Nephron progenitor cell (in vitro differentiated cells): ENCODE measurements at regions not wholly inside any gene's neighbourhood (a gene's known extent, or its start where the extent isn't known, plus 50 kb on each side); places are given as distances from the start of the nearest gene placed in this dataset.
"Not testable (repeated sequence)": the region's sequence is repeated elsewhere in the genome, so short reads cannot be mapped to it uniquely, and the experiment has no call there.

Source experiments
- DNase-seq: peaks from one replicate; pipeline ENCODE4 v3.0.0; 2021
- H3K27ac Mint-ChIP-seq: 2 replicates; pipeline ENCODE4 v1.8.0; 2021; ENCODE audit warnings: mild to moderate bottlenecking, moderate library complexity, mixed read lengths
- H3K27me3 Mint-ChIP-seq: 2 replicates; pipeline ENCODE4 v1.8.0; 2021; ENCODE audit warnings: mild to moderate bottlenecking, low read depth, mixed read lengths; ENCODE audit not compliant: poor library complexity
- H3K36me3 Mint-ChIP-seq: 2 replicates; pipeline ENCODE4 v1.8.0; 2021; ENCODE audit warnings: low read depth, mixed read lengths
- H3K4me1 Mint-ChIP-seq: 2 replicates; pipeline ENCODE4 v1.8.0; 2021; ENCODE audit warnings: mixed read lengths
- H3K4me3 Mint-ChIP-seq: 2 replicates; pipeline ENCODE4 v1.8.0; 2021; ENCODE audit warnings: mild to moderate bottlenecking, moderate library complexity, mixed read lengths
- H3K9me3 Mint-ChIP-seq: 2 replicates; pipeline ENCODE4 v1.8.0; 2021; ENCODE audit warnings: mild to moderate bottlenecking, moderate library complexity, mixed read lengths
- TF ChIP-seq, protein P1 (sequence below): fragments of 200-600 bp; sonication (generic); IDR thresholded peaks from 2 replicates; pipeline ENCODE4 v1.5.0; 2021; ENCODE audit warnings: antibody characterized with exemption

DNA sequence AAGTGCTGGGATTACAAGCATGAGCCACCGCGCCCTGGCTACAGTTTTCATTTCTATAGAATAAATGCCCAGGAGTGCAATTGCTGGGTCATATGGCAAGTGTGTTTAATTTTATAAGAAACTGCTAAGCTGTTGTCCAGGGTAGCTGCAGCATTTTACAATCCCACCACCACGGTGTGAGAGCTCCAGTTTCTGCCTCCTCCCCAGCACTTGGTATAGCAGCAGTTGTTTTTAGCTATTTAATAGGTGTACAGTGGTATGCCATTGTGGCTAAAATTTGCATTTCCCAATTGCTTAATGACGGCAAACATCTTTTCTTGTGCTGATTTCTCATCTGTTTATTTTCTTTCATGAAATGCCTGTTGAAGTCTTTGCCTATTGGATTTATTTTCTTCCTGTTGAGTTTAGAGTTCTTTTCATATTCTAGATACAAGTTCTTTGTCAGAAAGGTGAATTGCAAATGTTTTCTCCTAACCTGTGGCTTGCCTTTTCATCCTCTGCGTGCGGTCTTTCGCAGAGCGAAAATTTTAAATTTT, 100.3 kb downstream of the NDFIP1 start:
- Mint-ChIP-seq H3K36me3 (no peaks in the 10 kb centered on the region), H3K27me3 (no peaks in the 10 kb centered on the region), H3K9me3 (no peaks in the 10 kb centered on the region), H3K4me1 (peaks cover 20% of the 10 kb centered on the region), H3K4me3 (no peak overlapping the region), H3K27ac (no peak overlapping the region)
- DNase-seq: no peak
- TF ChIP-seq, protein P1, sequence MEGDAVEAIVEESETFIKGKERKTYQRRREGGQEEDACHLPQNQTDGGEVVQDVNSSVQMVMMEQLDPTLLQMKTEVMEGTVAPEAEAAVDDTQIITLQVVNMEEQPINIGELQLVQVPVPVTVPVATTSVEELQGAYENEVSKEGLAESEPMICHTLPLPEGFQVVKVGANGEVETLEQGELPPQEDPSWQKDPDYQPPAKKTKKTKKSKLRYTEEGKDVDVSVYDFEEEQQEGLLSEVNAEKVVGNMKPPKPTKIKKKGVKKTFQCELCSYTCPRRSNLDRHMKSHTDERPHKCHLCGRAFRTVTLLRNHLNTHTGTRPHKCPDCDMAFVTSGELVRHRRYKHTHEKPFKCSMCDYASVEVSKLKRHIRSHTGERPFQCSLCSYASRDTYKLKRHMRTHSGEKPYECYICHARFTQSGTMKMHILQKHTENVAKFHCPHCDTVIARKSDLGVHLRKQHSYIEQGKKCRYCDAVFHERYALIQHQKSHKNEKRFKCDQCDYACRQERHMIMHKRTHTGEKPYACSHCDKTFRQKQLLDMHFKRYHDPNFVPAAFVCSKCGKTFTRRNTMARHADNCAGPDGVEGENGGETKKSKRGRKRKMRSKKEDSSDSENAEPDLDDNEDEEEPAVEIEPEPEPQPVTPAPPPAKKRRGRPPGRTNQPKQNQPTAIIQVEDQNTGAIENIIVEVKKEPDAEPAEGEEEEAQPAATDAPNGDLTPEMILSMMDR: no peak

DNA sequence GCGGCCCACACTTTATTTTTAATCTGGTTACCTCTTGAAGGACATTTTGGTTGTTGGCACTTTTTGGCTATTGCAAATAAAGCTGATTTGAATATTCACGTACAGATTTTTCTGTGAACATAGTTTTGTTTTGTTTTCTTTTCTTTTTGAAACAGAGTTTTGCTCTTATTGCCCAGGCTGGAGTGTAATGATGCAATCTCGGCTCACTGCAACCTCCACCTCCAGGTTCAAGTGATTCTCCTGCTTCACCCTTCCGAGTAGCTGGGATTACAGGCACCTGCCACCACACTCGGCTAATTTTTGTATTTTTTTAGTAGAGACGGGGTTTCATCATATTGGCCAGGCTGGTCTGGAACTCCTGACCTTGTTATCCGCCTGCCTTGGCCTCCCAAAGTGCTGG, 99.7 kb downstream of the NDFIP1 start:
- not testable (repeated sequence) for H3K27me3 Mint-ChIP-seq, H3K36me3 Mint-ChIP-seq, H3K9me3 Mint-ChIP-seq, H3K4me3 Mint-ChIP-seq, H3K27ac Mint-ChIP-seq, DNase-seq
- H3K4me1 Mint-ChIP-seq: peaks cover 22% of the 10 kb centered on the region

DNA sequence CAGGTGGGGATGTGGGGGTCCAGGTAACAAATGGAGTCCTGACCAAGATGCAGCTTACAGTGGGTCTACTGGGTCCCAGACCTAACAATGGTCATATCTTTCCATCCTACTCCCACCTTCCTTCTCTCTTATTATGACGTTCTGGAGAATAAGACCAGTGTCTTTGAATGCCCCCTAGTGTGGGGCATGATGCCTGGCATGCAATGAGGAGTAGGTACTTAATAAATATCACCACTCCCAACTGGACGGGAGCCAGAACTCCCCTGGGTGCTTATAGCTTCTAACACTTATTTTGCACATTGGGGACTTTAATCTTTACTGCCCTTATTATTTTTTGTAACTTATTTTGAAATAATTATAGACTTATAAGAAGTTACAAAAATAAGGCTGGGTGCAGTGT, 98.2 kb downstream of the NDFIP1 start:
- Mint-ChIP-seq H3K4me1 (peaks cover 22% of the 10 kb centered on the region), H3K27ac (no peak overlapping the region), H3K27me3 (no peaks in the 10 kb centered on the region), H3K4me3 (no peak overlapping the region), H3K9me3 (no peaks in the 10 kb centered on the region), H3K36me3 (no peaks in the 10 kb centered on the region)
- DNase-seq: no peak
- TF ChIP-seq, protein P1: no peak

DNA sequence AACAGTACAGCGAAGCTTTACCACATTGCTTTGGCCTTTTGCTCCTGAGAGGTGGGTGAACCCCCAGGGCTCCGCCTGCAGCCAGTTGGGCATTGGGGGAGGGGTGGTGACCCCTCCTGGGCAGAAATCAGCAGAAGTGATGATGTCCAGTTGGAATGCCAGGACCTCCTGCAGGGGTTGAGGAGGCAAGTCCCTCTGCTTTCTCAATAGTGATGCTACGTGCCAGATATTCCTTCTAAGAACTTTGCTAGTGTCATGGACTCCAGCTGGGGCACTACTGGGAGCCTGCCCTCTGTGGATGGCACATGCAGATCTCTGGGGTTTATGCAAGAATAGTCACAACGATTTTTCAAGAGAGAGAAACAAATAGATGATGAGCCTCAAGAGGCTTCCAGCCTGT, 95.6 kb downstream of the NDFIP1 start:
- DNase-seq: no peak
- TF ChIP-seq, protein P1: no peak
- Mint-ChIP-seq H3K27ac (no peak overlapping the region), H3K36me3 (no peaks in the 10 kb centered on the region), H3K9me3 (no peaks in the 10 kb centered on the region), H3K4me1 (peaks cover 12% of the 10 kb centered on the region), H3K4me3 (no peak overlapping the region), H3K27me3 (no peaks in the 10 kb centered on the region)
